ENCODE measurements at regions not wholly inside any gene's neighbourhood (a gene's known extent, or its start where the extent isn't known, plus 50 kb on each side); places are given as distances from the start of the nearest gene placed in this dataset.

- H3K27me3 ChIP-seq (ENCODE audit: control insufficient read depth in 4 of 4, insufficient read depth in 4 of 4, low read length in 3 of 4), result no peaks in the 10 kb centered on the region
- H3K9ac ChIP-seq (ENCODE audit: low read depth in 1 of 2, low read length in 2 of 2), result no peak overlapping the region
- H3K36me3 ChIP-seq (ENCODE audit: control insufficient read depth in 4 of 4, insufficient read depth in 3 of 4, low read depth in 1 of 4, low read length in 3 of 4), result no peaks in the 10 kb centered on the region
- no peak for DNase-seq (ENCODE audit: low spot score)
- 87% methylated on average over 9 of the region's 9 CpGs for WGBS
- no peak overlapping the region for H3K27ac ChIP-seq (ENCODE audit: low read depth in 1 of 2, low read length in 2 of 2)
- no peak for TF ChIP-seq GABPA (IDR thresholded peaks at IDR 0.05 in 1 of 2, conservative IDR thresholded peaks at IDR 0.05 in 1 of 2)
- TF ChIP-seq SP1 (IDR thresholded peaks at IDR 0.05), result no peak
- no peak for TF ChIP-seq EGR1 (IDR thresholded peaks at IDR 0.05; ENCODE audit: low read depth in 2 of 2)
- no peak for TF ChIP-seq TAF1 (conservative IDR thresholded peaks at IDR 0.05)
- no peak for TF ChIP-seq REST (IDR thresholded peaks at IDR 0.05)
- TF ChIP-seq NR2F2 (IDR thresholded peaks at IDR 0.05), result no peak
- no peak for TF ChIP-seq RXRA (IDR thresholded peaks at IDR 0.05)
- no peak for TF ChIP-seq HNF4G (IDR thresholded peaks at IDR 0.05)
- no peak for TF ChIP-seq FOXA2 (IDR thresholded peaks at IDR 0.05)
- TF ChIP-seq ZBTB33 (IDR thresholded peaks at IDR 0.05), result no peak
- H3K4me3 ChIP-seq (ENCODE audit: low read depth in 1 of 3, low read length in 3 of 3), result no peak overlapping the region
- no peaks in the 10 kb centered on the region for H3K9me3 ChIP-seq (ENCODE audit: control insufficient read depth in 4 of 4, low read length in 3 of 4)
- no peaks in the 10 kb centered on the region for H3K4me1 ChIP-seq (ENCODE audit: control insufficient read depth in 4 of 4, insufficient read depth in 4 of 4, low read length in 3 of 4)
Observed at GRCh38 chr1:60916906-60917305, 165.5 kb upstream of the NFIA start.

- H3K4me1 ChIP-seq (ENCODE audit: control insufficient read depth in 4 of 4, insufficient read depth in 4 of 4, low read length in 3 of 4), result no peaks in the 10 kb centered on the region
- H3K4me3 ChIP-seq (ENCODE audit: low read depth in 1 of 3, low read length in 3 of 3), result no peak overlapping the region
- no peak for DNase-seq (ENCODE audit: low spot score)
- no peaks in the 10 kb centered on the region for H3K36me3 ChIP-seq (ENCODE audit: control insufficient read depth in 4 of 4, insufficient read depth in 3 of 4, low read depth in 1 of 4, low read length in 3 of 4)
- H3K9me3 ChIP-seq (ENCODE audit: control insufficient read depth in 4 of 4, low read length in 3 of 4), result no peaks in the 10 kb centered on the region
- no peak overlapping the region for H3K27ac ChIP-seq (ENCODE audit: low read depth in 1 of 2, low read length in 2 of 2)
- TF ChIP-seq RAD21 (IDR thresholded peaks at IDR 0.05), result no peak
- TF ChIP-seq HNF4A (conservative IDR thresholded peaks at IDR 0.05), result no peak
- TF ChIP-seq SP1 (IDR thresholded peaks at IDR 0.05), result no peak
- no peak for TF ChIP-seq RXRA (IDR thresholded peaks at IDR 0.05)
- TF ChIP-seq JUND (IDR thresholded peaks at IDR 0.05), result no peak
- TF ChIP-seq ATF3 (IDR thresholded peaks at IDR 0.05), result no peak
- H3K9ac ChIP-seq (ENCODE audit: low read depth in 1 of 2, low read length in 2 of 2), result no peak overlapping the region
- H3K27me3 ChIP-seq (ENCODE audit: control insufficient read depth in 4 of 4, insufficient read depth in 4 of 4, low read length in 3 of 4), result no peaks in the 10 kb centered on the region
Observed at GRCh38 chr1:60916199-60916598, 166.2 kb upstream of the NFIA start.

GRCh38 chr1:60915441-60915840, 166.9 kb upstream of the NFIA start:
- TF ChIP-seq SP1 (IDR thresholded peaks at IDR 0.05) (no peak), YY1 (IDR thresholded peaks at IDR 0.05) (no peak), HNF4A (conservative IDR thresholded peaks at IDR 0.05) (no peak), MAX (IDR thresholded peaks at IDR 0.05) (no peak)
- Histone ChIP-seq H3K27ac (ENCODE audit: low read depth in 1 of 2, low read length in 2 of 2) (no peak overlapping the region), H3K9ac (ENCODE audit: low read depth in 1 of 2, low read length in 2 of 2) (no peak overlapping the region), H3K4me1 (ENCODE audit: control insufficient read depth in 4 of 4, insufficient read depth in 4 of 4, low read length in 3 of 4) (no peaks in the 10 kb centered on the region), H3K9me3 (ENCODE audit: control insufficient read depth in 4 of 4, low read length in 3 of 4) (no peaks in the 10 kb centered on the region), H3K27me3 (ENCODE audit: control insufficient read depth in 4 of 4, insufficient read depth in 4 of 4, low read length in 3 of 4) (no peaks in the 10 kb centered on the region), H3K36me3 (ENCODE audit: control insufficient read depth in 4 of 4, insufficient read depth in 3 of 4, low read depth in 1 of 4, low read length in 3 of 4) (no peaks in the 10 kb centered on the region), H3K4me3 (ENCODE audit: low read depth in 1 of 3, low read length in 3 of 3) (no peak overlapping the region)
- WGBS, result 92% methylated on average over 6 of the region's 6 CpGs
- no peak for DNase-seq (ENCODE audit: low spot score)
